WTC11 (cell line): ENCODE measurements at regions not wholly inside any gene's neighbourhood (a gene's known extent, or its start where the extent isn't known, plus 50 kb on each side); places are given as distances from the start of the nearest gene placed in this dataset.

Experiments used
- ATAC-seq: fragments of 200-7000 bp; cut with Tn5 transposase; 2 replicates; pipeline ENCODE4 v1.10.0; 2021; ENCODE audit warnings: mild to moderate bottlenecking, moderate library complexity
- CTCF ChIA-PET: fragments of 300-600 bp; sonication (Branson Sonifier 250); formaldehyde crosslinking; loops from one replicate; lab custom pipeline; 2021; ENCODE audit warnings: antibody characterized with exemption; lab: Charles Lee
- POLR2A ChIA-PET: fragments of 350-600 bp; sonication (Branson Sonifier 250); formaldehyde crosslinking; loops from one replicate; lab custom pipeline; 2021; ENCODE audit warnings: antibody characterized with exemption; lab: Charles Lee
- DNase-seq: peaks from one replicate; pipeline ENCODE4 v3.0.0; 2021; ENCODE audit warnings: low spot score
- H3K27ac Mint-ChIP-seq: 2 replicates; pipeline ENCODE4 v1.8.0; 2021; ENCODE audit warnings: mixed read lengths
- H3K27me3 Mint-ChIP-seq: 2 replicates; pipeline ENCODE4 v1.8.0; 2021; ENCODE audit warnings: low read depth, mild to moderate bottlenecking, moderate library complexity, mixed read lengths
- H3K36me3 Mint-ChIP-seq: 2 replicates; pipeline ENCODE4 v1.8.0; 2021; ENCODE audit warnings: mixed read lengths
- H3K4me1 Mint-ChIP-seq: 2 replicates; pipeline ENCODE4 v1.8.0; 2022; ENCODE audit warnings: mixed read lengths
- H3K4me3 Mint-ChIP-seq: 2 replicates; pipeline ENCODE4 v1.8.0; 2021; ENCODE audit warnings: mild to moderate bottlenecking, moderate library complexity, mixed read lengths
- H3K9me3 Mint-ChIP-seq: 2 replicates; pipeline ENCODE4 v1.8.0; 2021; ENCODE audit warnings: mixed read lengths
- ATF1 ChIP-seq: sonication (generic); formaldehyde crosslinking; IDR thresholded peaks from 2 replicates; pipeline ENCODE4 v1.8.1; 2023; ENCODE audit warnings: mild to moderate bottlenecking, moderate library complexity, missing genetic modification reagents
- CBFB ChIP-seq: sonication (generic); formaldehyde crosslinking; IDR thresholded peaks from 2 replicates; pipeline ENCODE4 v1.8.1; 2022; ENCODE audit warnings: mild to moderate bottlenecking, low read depth, missing genetic modification reagents
- ESRRA ChIP-seq: sonication (generic); formaldehyde crosslinking; IDR thresholded peaks from 2 replicates; pipeline ENCODE4 v1.8.1; 2022; ENCODE audit warnings: mild to moderate bottlenecking, missing genetic modification reagents, borderline replicate concordance
- FOXK1 ChIP-seq: sonication (generic); formaldehyde crosslinking; IDR thresholded peaks from 2 replicates; pipeline ENCODE4 v1.8.0; 2022; ENCODE audit warnings: mild to moderate bottlenecking, moderate library complexity, missing genetic modification reagents
- JUN ChIP-seq: sonication (generic); formaldehyde crosslinking; IDR thresholded peaks from 2 replicates; pipeline ENCODE4 v1.8.0; 2023; ENCODE audit warnings: mild to moderate bottlenecking, missing genetic modification reagents
- NFE2L1 ChIP-seq: sonication (generic); formaldehyde crosslinking; IDR thresholded peaks from 2 replicates; pipeline ENCODE4 v1.8.1; 2023; ENCODE audit warnings: missing genetic modification reagents
- SP1 ChIP-seq: sonication (generic); formaldehyde crosslinking; conservative IDR thresholded peaks from 2 replicates; pipeline ENCODE4 v1.8.1; 2022; ENCODE audit warnings: missing genetic modification reagents
- TEAD4 ChIP-seq: sonication (generic); formaldehyde crosslinking; IDR thresholded peaks from 2 replicates; pipeline ENCODE4 v1.8.0; 2022; ENCODE audit warnings: mild to moderate bottlenecking, missing genetic modification reagents
- ZNF232 ChIP-seq: sonication (generic); formaldehyde crosslinking; IDR thresholded peaks from 2 replicates; pipeline ENCODE4 v1.8.0; 2022; ENCODE audit warnings: mild to moderate bottlenecking, missing genetic modification reagents
- ZNF396 ChIP-seq: fragments of 250-450 bp; sonication (Bioruptor Pico); IDR thresholded peaks from 2 replicates; pipeline ENCODE4 v1.8.0; 2021; ENCODE audit warnings: mild to moderate bottlenecking, moderate library complexity, borderline replicate concordance
- ZNF671 ChIP-seq: fragments of 250-450 bp; sonication (Bioruptor Pico); IDR thresholded peaks from 2 replicates; pipeline ENCODE4 v1.8.0; 2021; ENCODE audit warnings: mild to moderate bottlenecking
- TF ChIP-seq, protein P1 (sequence below): sonication (generic); formaldehyde crosslinking; IDR thresholded peaks from 2 replicates; pipeline ENCODE4 v1.8.0; 2022; ENCODE audit warnings: mild to moderate bottlenecking, missing genetic modification reagents
- TF ChIP-seq, protein P2 (sequence below): fragments of 250-450 bp; sonication (Bioruptor Pico); IDR thresholded peaks from 2 replicates; pipeline ENCODE4 v2.1.2; 2022; ENCODE audit warnings: mild to moderate bottlenecking, moderate library complexity
- TF ChIP-seq, protein P3 (sequence below): sonication (generic); formaldehyde crosslinking; IDR thresholded peaks from 2 replicates; pipeline ENCODE4 v1.8.1; 2022; ENCODE audit warnings: low read depth, mild to moderate bottlenecking, moderate library complexity, missing genetic modification reagents, borderline replicate concordance
- TF ChIP-seq, protein P4 (sequence below): fragments of 250-450 bp; sonication (Bioruptor Pico); IDR thresholded peaks from 2 replicates; pipeline ENCODE4 v1.8.0; 2021; ENCODE audit warnings: mild to moderate bottlenecking
- TF ChIP-seq, protein P5 (sequence below): sonication (generic); formaldehyde crosslinking; IDR thresholded peaks from 2 replicates; pipeline ENCODE4 v1.8.1; 2022; ENCODE audit warnings: mild to moderate bottlenecking, missing genetic modification reagents, moderate library complexity, borderline replicate concordance
- TF ChIP-seq, protein P6 (sequence below): sonication (generic); formaldehyde crosslinking; IDR thresholded peaks from 2 replicates; pipeline ENCODE4 v1.8.0; 2022; ENCODE audit warnings: mild to moderate bottlenecking, missing genetic modification reagents
- TF ChIP-seq, protein P7 (sequence below): fragments of 250-450 bp; sonication (Bioruptor Pico); IDR thresholded peaks from 2 replicates; pipeline ENCODE4 v1.9.0; 2021; ENCODE audit warnings: mild to moderate bottlenecking
- TF ChIP-seq, protein P8 (sequence below): sonication (generic); formaldehyde crosslinking; IDR thresholded peaks from 2 replicates; pipeline ENCODE4 v1.8.1; 2023; ENCODE audit warnings: mild to moderate bottlenecking, missing genetic modification reagents

DNA sequence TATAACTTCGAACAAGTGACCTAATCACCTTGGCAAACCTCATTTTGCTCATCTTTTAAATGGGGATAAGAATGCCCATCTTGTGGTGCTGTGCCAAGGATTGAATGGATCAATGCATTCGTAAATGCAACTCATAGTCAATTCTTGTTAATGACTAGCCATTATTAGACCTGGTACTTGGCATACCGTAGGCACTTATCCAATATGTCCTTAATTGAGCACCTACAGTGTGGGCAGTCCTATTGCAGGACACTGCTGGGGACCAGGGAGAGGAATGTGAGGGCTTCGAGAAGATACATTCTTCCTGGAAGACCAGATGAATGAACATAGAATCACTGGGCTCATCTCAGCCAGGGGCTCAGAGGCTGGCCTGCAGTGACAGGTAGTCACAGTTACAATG, 177.2 kb upstream of the TLE3 start (continued):
- TF ChIP-seq, protein P1, sequence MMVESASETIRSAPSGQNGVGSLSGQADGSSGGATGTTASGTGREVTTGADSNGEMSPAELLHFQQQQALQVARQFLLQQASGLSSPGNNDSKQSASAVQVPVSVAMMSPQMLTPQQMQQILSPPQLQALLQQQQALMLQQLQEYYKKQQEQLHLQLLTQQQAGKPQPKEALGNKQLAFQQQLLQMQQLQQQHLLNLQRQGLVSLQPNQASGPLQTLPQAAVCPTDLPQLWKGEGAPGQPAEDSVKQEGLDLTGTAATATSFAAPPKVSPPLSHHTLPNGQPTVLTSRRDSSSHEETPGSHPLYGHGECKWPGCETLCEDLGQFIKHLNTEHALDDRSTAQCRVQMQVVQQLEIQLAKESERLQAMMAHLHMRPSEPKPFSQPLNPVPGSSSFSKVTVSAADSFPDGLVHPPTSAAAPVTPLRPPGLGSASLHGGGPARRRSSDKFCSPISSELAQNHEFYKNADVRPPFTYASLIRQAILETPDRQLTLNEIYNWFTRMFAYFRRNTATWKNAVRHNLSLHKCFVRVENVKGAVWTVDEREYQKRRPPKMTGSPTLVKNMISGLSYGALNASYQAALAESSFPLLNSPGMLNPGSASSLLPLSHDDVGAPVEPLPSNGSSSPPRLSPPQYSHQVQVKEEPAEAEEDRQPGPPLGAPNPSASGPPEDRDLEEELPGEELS = no peak
- TF ChIP-seq ATF1 (CRISPR knock-in tag) = no peak
- TF ChIP-seq, protein P2, sequence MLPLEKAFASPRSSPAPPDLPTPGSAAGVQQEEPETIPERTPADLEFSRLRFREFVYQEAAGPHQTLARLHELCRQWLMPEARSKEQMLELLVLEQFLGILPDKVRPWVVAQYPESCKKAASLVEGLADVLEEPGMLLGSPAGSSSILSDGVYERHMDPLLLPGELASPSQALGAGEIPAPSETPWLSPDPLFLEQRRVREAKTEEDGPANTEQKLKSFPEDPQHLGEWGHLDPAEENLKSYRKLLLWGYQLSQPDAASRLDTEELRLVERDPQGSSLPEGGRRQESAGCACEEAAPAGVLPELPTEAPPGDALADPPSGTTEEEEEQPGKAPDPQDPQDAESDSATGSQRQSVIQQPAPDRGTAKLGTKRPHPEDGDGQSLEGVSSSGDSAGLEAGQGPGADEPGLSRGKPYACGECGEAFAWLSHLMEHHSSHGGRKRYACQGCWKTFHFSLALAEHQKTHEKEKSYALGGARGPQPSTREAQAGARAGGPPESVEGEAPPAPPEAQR (CRISPR knock-in tag) = no peak
- TF ChIP-seq, all 79 proteins: peak for 0

DNA sequence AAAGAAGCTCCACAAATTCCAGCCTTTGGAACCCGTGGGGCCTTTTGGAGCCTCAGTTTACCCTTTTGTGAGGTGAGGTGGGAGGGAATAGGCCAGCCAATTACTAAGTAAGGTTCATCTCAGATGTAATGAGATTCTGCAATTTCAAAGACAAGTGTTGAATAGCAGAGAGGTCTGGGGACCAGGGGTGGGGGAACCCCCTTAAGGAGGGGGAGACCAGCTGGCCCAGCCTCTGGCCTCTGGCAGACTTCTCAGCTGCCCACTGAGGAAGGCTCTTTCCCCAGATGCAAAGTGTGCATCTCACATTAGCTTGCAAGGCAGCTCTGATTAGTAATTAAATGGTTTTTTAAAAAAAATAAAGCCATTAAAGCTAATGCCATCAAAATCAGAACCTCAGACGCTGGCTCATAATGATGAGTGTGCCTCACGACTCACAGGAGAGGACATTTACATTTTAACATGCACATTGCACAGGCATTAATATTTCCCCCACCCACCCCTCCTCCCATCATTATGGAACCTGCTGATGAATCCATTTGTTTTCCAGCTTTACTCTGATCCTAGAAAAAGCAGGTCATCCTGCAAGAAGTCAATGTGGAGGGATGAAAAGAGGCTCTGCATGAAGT, 176.7 kb upstream of the TLE3 start:
- ChIA-PET POLR2A (no interaction called here), CTCF (no interaction called here)
- ATAC-seq = no peak

DNA sequence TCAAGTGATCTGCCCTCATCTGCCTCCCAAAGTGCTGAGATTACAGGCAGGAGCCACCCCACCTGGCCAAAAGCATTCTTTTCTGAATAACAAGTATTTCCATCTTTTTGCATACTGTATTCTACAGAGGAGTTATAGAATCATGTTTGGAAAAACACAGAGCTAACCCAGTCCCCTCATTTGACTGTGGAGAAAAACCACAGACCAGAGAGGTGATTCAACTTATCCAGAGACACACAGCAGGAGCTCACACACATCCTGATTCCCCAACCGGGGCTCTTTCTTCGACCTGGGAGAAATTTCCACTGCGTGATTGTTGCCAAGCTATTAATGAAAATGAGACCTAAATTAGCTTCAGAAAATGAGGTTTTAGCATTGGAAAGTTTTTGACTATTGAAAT, 176.1 kb upstream of the TLE3 start:
- ChIA-PET POLR2A (no interaction called here), CTCF (no interaction called here)
- ATAC-seq = no peak
- no peak overlapping the region for H3K27ac Mint-ChIP-seq
- no peak for DNase-seq
- no peak for TF ChIP-seq ZNF671
- no peak for TF ChIP-seq NFE2L1
- TF ChIP-seq, protein P3, sequence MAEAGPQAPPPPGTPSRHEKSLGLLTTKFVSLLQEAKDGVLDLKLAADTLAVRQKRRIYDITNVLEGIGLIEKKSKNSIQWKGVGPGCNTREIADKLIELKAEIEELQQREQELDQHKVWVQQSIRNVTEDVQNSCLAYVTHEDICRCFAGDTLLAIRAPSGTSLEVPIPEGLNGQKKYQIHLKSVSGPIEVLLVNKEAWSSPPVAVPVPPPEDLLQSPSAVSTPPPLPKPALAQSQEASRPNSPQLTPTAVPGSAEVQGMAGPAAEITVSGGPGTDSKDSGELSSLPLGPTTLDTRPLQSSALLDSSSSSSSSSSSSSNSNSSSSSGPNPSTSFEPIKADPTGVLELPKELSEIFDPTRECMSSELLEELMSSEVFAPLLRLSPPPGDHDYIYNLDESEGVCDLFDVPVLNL = no peak
- TF ChIP-seq, all 79 proteins: peak for 0
- Mint-ChIP-seq H3K4me1 (peaks cover 9% of the 10 kb centered on the region), H3K9me3 (no peaks in the 10 kb centered on the region), H3K27me3 (no peaks in the 10 kb centered on the region; the same call in 1 of the 2 replicates), H3K36me3 (no peaks in the 10 kb centered on the region), H3K4me3 (no peak overlapping the region)

More for the DNA sequence above, 176.7 kb upstream of the TLE3 start:
- Mint-ChIP-seq H3K27ac (no peak overlapping the region), H3K36me3 (no peaks in the 10 kb centered on the region), H3K4me3 (no peak overlapping the region), H3K9me3 (no peaks in the 10 kb centered on the region), H3K27me3 (no peaks in the 10 kb centered on the region; the same call in 1 of the 2 replicates), H3K4me1 (peaks cover 9% of the 10 kb centered on the region)
- DNase-seq = no peak
- TF ChIP-seq, protein P4, sequence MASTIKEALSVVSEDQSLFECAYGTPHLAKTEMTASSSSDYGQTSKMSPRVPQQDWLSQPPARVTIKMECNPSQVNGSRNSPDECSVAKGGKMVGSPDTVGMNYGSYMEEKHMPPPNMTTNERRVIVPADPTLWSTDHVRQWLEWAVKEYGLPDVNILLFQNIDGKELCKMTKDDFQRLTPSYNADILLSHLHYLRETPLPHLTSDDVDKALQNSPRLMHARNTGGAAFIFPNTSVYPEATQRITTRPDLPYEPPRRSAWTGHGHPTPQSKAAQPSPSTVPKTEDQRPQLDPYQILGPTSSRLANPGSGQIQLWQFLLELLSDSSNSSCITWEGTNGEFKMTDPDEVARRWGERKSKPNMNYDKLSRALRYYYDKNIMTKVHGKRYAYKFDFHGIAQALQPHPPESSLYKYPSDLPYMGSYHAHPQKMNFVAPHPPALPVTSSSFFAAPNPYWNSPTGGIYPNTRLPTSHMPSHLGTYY = no peak
- TF ChIP-seq SP1 (no peak), CBFB (CRISPR knock-in tag) (no peak), FOXK1 (no peak), JUN (CRISPR knock-in tag) (no peak)

DNA sequence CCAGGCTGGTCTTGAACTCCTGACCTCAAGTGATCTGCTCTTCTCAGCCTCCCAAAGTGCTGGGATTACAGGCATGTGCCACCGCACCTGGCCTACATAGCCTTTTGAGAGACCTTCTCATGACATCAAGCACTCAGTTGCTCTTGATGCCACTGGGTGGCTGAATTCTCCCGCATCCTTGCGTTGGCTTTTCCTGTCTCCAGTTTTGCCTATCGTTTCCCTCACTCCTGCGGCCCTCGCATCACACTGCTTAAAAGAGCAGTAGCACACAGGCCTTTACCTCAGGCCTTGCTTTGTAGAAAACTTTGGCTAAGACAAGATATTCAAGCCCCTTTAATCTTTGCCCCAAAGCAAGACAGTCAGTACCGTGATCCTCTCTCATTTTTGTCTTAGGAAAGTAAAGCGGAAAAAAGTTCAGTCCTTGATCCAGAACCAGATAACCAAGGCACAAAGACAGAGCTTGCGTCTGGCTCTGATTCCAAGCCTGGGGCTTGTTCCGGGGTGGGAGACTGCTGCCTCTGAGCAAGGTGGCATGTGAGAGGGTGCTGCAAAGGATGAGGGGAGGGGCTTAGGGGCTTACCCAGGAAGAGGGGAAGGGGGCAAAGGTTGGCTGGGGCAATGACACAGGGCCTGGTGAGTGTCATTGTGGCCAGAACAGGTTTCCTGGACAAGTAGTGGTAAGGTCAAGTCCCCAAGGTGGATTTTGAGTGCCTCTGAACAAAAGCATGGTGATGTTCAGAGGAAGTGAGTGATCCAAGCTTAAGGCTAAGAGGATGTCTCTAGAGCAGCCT, 175.0 kb upstream of the TLE3 start:
- Mint-ChIP-seq H3K4me1 (peaks cover 9% of the 10 kb centered on the region), H3K27ac (no peak overlapping the region), H3K27me3 (no peaks in the 10 kb centered on the region; the same call in 1 of the 2 replicates), H3K9me3 (no peaks in the 10 kb centered on the region), H3K36me3 (no peaks in the 10 kb centered on the region), H3K4me3 (no peak overlapping the region)
- ATAC-seq = no peak
- DNase-seq = no peak
- ChIA-PET CTCF (no interaction called here), POLR2A (no interaction called here)
- TF ChIP-seq, protein P5, sequence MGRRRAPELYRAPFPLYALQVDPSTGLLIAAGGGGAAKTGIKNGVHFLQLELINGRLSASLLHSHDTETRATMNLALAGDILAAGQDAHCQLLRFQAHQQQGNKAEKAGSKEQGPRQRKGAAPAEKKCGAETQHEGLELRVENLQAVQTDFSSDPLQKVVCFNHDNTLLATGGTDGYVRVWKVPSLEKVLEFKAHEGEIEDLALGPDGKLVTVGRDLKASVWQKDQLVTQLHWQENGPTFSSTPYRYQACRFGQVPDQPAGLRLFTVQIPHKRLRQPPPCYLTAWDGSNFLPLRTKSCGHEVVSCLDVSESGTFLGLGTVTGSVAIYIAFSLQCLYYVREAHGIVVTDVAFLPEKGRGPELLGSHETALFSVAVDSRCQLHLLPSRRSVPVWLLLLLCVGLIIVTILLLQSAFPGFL (CRISPR knock-in tag) = no peak
- TF ChIP-seq, protein P6, sequence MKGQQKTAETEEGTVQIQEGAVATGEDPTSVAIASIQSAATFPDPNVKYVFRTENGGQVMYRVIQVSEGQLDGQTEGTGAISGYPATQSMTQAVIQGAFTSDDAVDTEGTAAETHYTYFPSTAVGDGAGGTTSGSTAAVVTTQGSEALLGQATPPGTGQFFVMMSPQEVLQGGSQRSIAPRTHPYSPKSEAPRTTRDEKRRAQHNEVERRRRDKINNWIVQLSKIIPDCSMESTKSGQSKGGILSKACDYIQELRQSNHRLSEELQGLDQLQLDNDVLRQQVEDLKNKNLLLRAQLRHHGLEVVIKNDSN (CRISPR knock-in tag) = no peak
- TF ChIP-seq TEAD4 (CRISPR knock-in tag) (no peak), ESRRA (CRISPR knock-in tag) (no peak), ZNF232 (CRISPR knock-in tag) (no peak), ZNF396 (CRISPR knock-in tag) (no peak)
- TF ChIP-seq, protein P7, sequence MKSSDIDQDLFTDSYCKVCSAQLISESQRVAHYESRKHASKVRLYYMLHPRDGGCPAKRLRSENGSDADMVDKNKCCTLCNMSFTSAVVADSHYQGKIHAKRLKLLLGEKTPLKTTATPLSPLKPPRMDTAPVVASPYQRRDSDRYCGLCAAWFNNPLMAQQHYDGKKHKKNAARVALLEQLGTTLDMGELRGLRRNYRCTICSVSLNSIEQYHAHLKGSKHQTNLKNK (CRISPR knock-in tag) = no peak
- TF ChIP-seq, protein P8, sequence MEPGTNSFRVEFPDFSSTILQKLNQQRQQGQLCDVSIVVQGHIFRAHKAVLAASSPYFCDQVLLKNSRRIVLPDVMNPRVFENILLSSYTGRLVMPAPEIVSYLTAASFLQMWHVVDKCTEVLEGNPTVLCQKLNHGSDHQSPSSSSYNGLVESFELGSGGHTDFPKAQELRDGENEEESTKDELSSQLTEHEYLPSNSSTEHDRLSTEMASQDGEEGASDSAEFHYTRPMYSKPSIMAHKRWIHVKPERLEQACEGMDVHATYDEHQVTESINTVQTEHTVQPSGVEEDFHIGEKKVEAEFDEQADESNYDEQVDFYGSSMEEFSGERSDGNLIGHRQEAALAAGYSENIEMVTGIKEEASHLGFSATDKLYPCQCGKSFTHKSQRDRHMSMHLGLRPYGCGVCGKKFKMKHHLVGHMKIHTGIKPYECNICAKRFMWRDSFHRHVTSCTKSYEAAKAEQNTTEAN = no peak
